ENCODE measurements at regions not wholly inside any gene's neighbourhood (a gene's known extent, or its start where the extent isn't known, plus 50 kb on each side); places are given as distances from the start of the nearest gene placed in this dataset.

DNA sequence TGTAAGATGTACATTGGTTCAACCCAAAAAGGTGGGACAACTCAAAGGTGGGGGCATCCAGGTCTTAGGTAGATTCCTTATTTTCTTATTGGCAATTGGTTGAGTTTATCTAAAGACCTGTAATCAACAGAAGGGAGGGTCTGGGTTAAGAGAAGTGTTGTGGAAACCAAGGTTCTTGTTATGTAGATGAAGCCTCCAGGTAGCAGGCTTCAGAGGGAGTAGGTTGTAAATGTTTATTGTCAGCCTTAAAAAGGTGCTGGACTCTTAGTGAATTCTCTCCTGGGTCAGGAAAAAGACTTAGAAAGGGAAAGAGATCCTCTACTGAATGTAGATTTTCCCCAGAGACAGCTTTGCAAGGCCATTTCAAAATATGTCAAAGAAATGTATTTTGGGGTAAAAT lies 125.3 kb upstream of the NDUFV2 start:
- H3K4me3 ChIP-seq (ENCODE audit: low read depth in 1 of 2, low read length in 2 of 2) = no peak overlapping the region

DNA sequence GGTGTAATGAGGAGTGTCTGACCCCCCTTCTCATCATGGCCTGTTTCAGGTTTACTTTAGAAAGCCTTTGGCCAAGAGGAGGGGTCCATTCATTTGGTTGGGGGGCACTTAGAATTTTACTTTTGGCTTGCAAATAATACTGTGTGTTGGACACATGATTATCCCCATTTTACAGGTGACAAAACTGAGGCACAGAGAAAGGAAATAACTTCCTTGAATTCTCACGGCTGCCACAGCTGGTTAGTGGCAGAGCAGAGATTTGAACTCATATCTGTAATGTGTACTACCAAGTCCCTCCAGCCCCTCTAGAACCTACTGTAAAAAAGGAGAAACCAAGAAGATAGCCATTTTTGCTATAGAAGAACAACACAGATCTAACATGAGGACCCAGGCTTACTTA lies 124.8 kb upstream of the NDUFV2 start:
- H3K27ac ChIP-seq (ENCODE audit: low read length) = no peak overlapping the region
- no peak overlapping the region for H3K4me2 ChIP-seq (ENCODE audit: insufficient read depth, low read length)
- TF ChIP-seq EZH2 (IDR thresholded peaks at IDR 0.05; ENCODE audit: borderline replicate concordance, low read depth, low read length, severe bottlenecking) = no peak
- TF ChIP-seq, protein P1, sequence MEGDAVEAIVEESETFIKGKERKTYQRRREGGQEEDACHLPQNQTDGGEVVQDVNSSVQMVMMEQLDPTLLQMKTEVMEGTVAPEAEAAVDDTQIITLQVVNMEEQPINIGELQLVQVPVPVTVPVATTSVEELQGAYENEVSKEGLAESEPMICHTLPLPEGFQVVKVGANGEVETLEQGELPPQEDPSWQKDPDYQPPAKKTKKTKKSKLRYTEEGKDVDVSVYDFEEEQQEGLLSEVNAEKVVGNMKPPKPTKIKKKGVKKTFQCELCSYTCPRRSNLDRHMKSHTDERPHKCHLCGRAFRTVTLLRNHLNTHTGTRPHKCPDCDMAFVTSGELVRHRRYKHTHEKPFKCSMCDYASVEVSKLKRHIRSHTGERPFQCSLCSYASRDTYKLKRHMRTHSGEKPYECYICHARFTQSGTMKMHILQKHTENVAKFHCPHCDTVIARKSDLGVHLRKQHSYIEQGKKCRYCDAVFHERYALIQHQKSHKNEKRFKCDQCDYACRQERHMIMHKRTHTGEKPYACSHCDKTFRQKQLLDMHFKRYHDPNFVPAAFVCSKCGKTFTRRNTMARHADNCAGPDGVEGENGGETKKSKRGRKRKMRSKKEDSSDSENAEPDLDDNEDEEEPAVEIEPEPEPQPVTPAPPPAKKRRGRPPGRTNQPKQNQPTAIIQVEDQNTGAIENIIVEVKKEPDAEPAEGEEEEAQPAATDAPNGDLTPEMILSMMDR (IDR thresholded peaks at IDR 0.05; ENCODE audit: borderline replicate concordance, extremely low read depth, low read length, poor library complexity, severe bottlenecking) = no peak
- DNase-seq (no peak), ATAC-seq (ENCODE audit: insufficient read depth, low read depth) (no peak)
- no peaks in the 10 kb centered on the region for H4K20me1 ChIP-seq (ENCODE audit: insufficient read depth, low read length)
- H3K4me3 ChIP-seq (ENCODE audit: low read depth in 1 of 2, low read length in 2 of 2) = no peak overlapping the region
- H2AFZ ChIP-seq (ENCODE audit: low read depth, low read length) = no peak overlapping the region
- H3K4me1 ChIP-seq (ENCODE audit: insufficient read depth, low read length) = no peaks in the 10 kb centered on the region
- H3K9ac ChIP-seq (ENCODE audit: low read depth, low read length) = no peak overlapping the region
- H3K79me2 ChIP-seq (ENCODE audit: insufficient read depth, low read length) = no peaks in the 10 kb centered on the region
- H3K36me3 ChIP-seq (ENCODE audit: insufficient read depth, low read length) = no peaks in the 10 kb centered on the region
- H3K27me3 ChIP-seq (ENCODE audit: insufficient read depth, low read length, poor library complexity) = no peaks in the 10 kb centered on the region
- H3K9me3 ChIP-seq (ENCODE audit: insufficient read depth, low read length, severe bottlenecking) = no peaks in the 10 kb centered on the region

More for the DNA sequence above, 125.3 kb upstream of the NDUFV2 start:
- ATAC-seq (ENCODE audit: insufficient read depth, low read depth) (no peak), DNase-seq (no peak)
- Histone ChIP-seq H3K9ac (ENCODE audit: low read depth, low read length) (no peak overlapping the region), H3K4me2 (ENCODE audit: insufficient read depth, low read length) (no peak overlapping the region), H3K27ac (ENCODE audit: low read length) (no peak overlapping the region), H2AFZ (ENCODE audit: low read depth, low read length) (no peak overlapping the region), H3K4me1 (ENCODE audit: insufficient read depth, low read length) (no peaks in the 10 kb centered on the region), H3K79me2 (ENCODE audit: insufficient read depth, low read length) (no peaks in the 10 kb centered on the region), H3K9me3 (ENCODE audit: insufficient read depth, low read length, severe bottlenecking) (no peaks in the 10 kb centered on the region), H3K36me3 (ENCODE audit: insufficient read depth, low read length) (no peaks in the 10 kb centered on the region), H4K20me1 (ENCODE audit: insufficient read depth, low read length) (no peaks in the 10 kb centered on the region), H3K27me3 (ENCODE audit: insufficient read depth, low read length, poor library complexity) (no peaks in the 10 kb centered on the region)
- TF ChIP-seq, protein P1 (IDR thresholded peaks at IDR 0.05; ENCODE audit: borderline replicate concordance, extremely low read depth, low read length, poor library complexity, severe bottlenecking) = no peak
- TF ChIP-seq EZH2 (IDR thresholded peaks at IDR 0.05; ENCODE audit: borderline replicate concordance, low read depth, low read length, severe bottlenecking) = no peak

DNA sequence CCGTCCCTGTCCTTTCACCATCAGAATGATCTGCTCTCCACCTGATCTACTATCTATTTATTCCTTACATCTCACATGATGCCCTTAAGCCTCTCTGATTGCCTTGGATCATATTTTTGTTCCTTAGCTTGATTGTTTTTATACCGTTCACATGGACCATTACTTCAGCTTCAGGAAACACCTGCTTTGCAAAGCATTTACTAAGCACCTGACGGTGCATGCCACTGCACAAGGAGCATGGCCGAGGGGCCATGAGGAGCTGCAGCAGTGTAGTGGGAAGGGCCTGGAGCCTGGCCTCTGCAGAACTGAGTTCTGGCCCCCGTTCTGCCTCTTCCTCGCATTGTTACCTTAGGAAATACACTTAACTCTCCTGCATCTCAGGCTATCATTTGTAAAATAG lies 124.1 kb upstream of the NDUFV2 start:
- H3K9ac ChIP-seq (ENCODE audit: low read depth, low read length) = no peak overlapping the region
- no peak overlapping the region for H3K4me3 ChIP-seq (ENCODE audit: low read depth in 1 of 2, low read length in 2 of 2)
- H3K4me1 ChIP-seq (ENCODE audit: insufficient read depth, low read length) = no peaks in the 10 kb centered on the region
- no peaks in the 10 kb centered on the region for H4K20me1 ChIP-seq (ENCODE audit: insufficient read depth, low read length)
- H3K27ac ChIP-seq (ENCODE audit: low read length) = no peak overlapping the region
- no peaks in the 10 kb centered on the region for H3K79me2 ChIP-seq (ENCODE audit: insufficient read depth, low read length)
- H2AFZ ChIP-seq (ENCODE audit: low read depth, low read length) = no peak overlapping the region
- no peaks in the 10 kb centered on the region for H3K27me3 ChIP-seq (ENCODE audit: insufficient read depth, low read length, poor library complexity)
- H3K36me3 ChIP-seq (ENCODE audit: insufficient read depth, low read length) = no peaks in the 10 kb centered on the region
- DNase-seq (no peak), ATAC-seq (ENCODE audit: insufficient read depth, low read depth) (no peak)
- no peak overlapping the region for H3K4me2 ChIP-seq (ENCODE audit: insufficient read depth, low read length)
- no peak for TF ChIP-seq EZH2 (IDR thresholded peaks at IDR 0.05; ENCODE audit: borderline replicate concordance, low read depth, low read length, severe bottlenecking)
- TF ChIP-seq, protein P1 (IDR thresholded peaks at IDR 0.05; ENCODE audit: borderline replicate concordance, extremely low read depth, low read length, poor library complexity, severe bottlenecking) = no peak
- no peaks in the 10 kb centered on the region for H3K9me3 ChIP-seq (ENCODE audit: insufficient read depth, low read length, severe bottlenecking)

All from DND-41 (cell line).